Esophagus squamous epithelium (tissue), 5 donors: ENCODE measurements at regions not wholly inside any gene's neighbourhood (a gene's known extent, or its start where the extent isn't known, plus 50 kb on each side); places are given as distances from the start of the nearest gene placed in this dataset.
A peak's percentile ranks its signal among the peaks of the same experiment; 100 is the strongest.

Experiments
- DNase-seq: peaks from one replicate; lab custom pipeline; 2025; lab: John Stamatoyannopoulos, UW
- H3K27ac ChIP-seq, 4 donors: fragments of 200-600 bp; sonication (generic); one replicate each; pipeline ENCODE4 v1.5.1; 2016 to 2019; ENCODE audit warnings: mild to moderate bottlenecking in 1 of 4
- H3K27me3 ChIP-seq, 4 donors: fragments of 200-600 bp; sonication (generic); 1 replicate in 3 of 4; 2 replicates in 1 of 4; pipeline versions ENCODE4 v1.5.1 to v1.6.0; 2017 to 2021; ENCODE audit warnings: antibody characterized with exemption in 1 of 4
- H3K36me3 ChIP-seq, 3 donors: fragments of 200-600 bp; sonication (generic); one replicate each; pipeline ENCODE4 v1.5.1; 2016 to 2019
- H3K4me1 ChIP-seq, 3 donors: fragments of 200-600 bp; sonication (generic); one replicate each; pipeline ENCODE4 v1.5.1; 2017 to 2019
- H3K4me3 ChIP-seq, 4 donors: fragments of 200-600 bp; sonication (generic); 1 replicate in 3 of 4; 2 replicates in 1 of 4; pipeline ENCODE4 v1.5.1; 2016 to 2019; ENCODE audit warnings: mild to moderate bottlenecking in 2 of 4, moderate library complexity in 1 of 4
- H3K9me3 ChIP-seq, 3 donors: fragments of 200-600 bp; sonication (generic); one replicate each; pipeline ENCODE4 v1.5.1; 2016 to 2019
- POLR2A ChIP-seq, 4 donors: fragments of 450-650 bp; IDR thresholded peaks; one replicate each; pipeline ENCODE4 v1.6.1; 2017; ENCODE audit warnings: antibody characterized with exemption in 4 of 4, mild to moderate bottlenecking in 4 of 4, moderate library complexity in 3 of 4
- WGBS, 2 donors: methylation state at CpG; one replicate each; pipeline ENCODE4 v1.1.5; 2018; 5-methylcytosine and 5-hydroxymethylcytosine counted together
- intact Hi-C: fragments of 100-400 bp; cut with DNase I; formaldehyde crosslinking; loops from one replicate; pipeline ENCODE4 v1.15.0; 2022
- TF ChIP-seq, protein P1 (sequence below), 6 experiments: fragments of 450-650 bp in 4 of 6; fragments of 200-600 bp in 2 of 6; sonication (generic) in 2 of 6; IDR thresholded peaks; one replicate each; pipeline ENCODE4 v1.5.1; 2016 to 2019; ENCODE audit warnings: antibody characterized with exemption in 6 of 6, mild to moderate bottlenecking in 4 of 6, moderate library complexity in 4 of 6
- donor health status: DM: yes; HTN: yes; CAD: no.

DNA sequence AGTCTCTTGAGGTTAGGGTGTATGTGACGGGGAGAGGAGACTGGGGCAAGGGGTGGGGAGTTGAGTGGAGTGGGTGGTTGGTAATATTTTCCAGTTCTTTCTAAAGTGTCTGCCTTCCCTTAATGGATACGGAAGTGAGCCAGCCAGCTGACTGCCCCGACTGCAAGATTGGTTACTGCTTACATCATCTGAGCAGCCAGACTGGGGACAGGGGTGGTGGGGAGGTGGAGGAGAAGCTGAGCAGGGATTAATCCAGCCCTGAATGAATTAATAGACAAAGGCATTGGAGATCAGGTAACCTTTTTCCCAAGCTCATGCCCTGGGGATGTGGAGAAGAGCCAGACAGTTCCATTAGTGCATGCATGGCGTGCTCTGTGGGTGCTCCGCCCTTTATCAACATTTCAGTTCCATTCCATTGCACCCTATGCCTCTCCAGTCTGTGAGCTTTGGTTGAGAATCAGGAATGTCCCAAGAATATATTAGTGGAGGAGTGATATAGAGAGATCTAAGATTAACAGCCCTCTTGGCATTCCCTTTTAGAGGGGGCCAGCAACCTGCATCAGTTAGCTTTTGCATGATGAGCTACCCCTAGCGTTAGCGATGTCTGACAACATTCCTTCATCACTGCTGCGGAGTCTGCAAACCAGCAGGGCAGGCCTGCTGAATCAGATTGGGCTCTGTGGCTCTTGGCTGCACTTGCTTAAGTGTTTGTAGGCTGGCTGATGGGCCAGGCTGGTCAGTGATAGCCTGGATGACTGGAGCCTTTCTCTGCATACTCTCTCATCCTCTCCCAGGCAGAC lies 67.4 kb downstream of the TNP1 start:
- intact Hi-C loops: no loop called here
- no peak overlapping the region for H3K4me3 ChIP-seq
- no peaks in the 10 kb centered on the region for H3K36me3 ChIP-seq
- no peaks in the 10 kb centered on the region for H3K9me3 ChIP-seq
- peaks cover 0 to 49% (median 13%) of the 10 kb centered on the region in 3 donors for H3K4me1 ChIP-seq
- DNase-seq: no peak
- H3K27ac ChIP-seq: peak overlapping the region; percentile 11 to 72 (median 65)
- H3K27me3 ChIP-seq: peaks cover 0 to 13% (median 0%) of the 10 kb centered on the region in 4 donors
- WGBS, 2 donors: 29 to 37% methylated on average over 6 to 8 of the region's 8 CpGs
- TF ChIP-seq, protein P1, sequence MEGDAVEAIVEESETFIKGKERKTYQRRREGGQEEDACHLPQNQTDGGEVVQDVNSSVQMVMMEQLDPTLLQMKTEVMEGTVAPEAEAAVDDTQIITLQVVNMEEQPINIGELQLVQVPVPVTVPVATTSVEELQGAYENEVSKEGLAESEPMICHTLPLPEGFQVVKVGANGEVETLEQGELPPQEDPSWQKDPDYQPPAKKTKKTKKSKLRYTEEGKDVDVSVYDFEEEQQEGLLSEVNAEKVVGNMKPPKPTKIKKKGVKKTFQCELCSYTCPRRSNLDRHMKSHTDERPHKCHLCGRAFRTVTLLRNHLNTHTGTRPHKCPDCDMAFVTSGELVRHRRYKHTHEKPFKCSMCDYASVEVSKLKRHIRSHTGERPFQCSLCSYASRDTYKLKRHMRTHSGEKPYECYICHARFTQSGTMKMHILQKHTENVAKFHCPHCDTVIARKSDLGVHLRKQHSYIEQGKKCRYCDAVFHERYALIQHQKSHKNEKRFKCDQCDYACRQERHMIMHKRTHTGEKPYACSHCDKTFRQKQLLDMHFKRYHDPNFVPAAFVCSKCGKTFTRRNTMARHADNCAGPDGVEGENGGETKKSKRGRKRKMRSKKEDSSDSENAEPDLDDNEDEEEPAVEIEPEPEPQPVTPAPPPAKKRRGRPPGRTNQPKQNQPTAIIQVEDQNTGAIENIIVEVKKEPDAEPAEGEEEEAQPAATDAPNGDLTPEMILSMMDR (IDR thresholded peaks at IDR 0.05): peak in 1 of 6 experiments; percentile 3
- no peak for TF ChIP-seq POLR2A (IDR thresholded peaks at IDR 0.05)

GRCh38 chr2:216791303-216791702 lies 68.6 kb downstream of the TNP1 start:
- TF ChIP-seq, protein P1 (IDR thresholded peaks at IDR 0.05): no peak
- no peak for TF ChIP-seq POLR2A (IDR thresholded peaks at IDR 0.05)
- peaks cover 0 to 49% (median 13%) of the 10 kb centered on the region in 3 donors for H3K4me1 ChIP-seq
- no peaks in the 10 kb centered on the region for H3K9me3 ChIP-seq
- 40 to 78% methylated on average over 2 of the region's 2 CpGs for WGBS, 2 donors
- peaks cover 0 to 13% (median 0%) of the 10 kb centered on the region in 4 donors for H3K27me3 ChIP-seq
- peak overlapping the region in 3 of 4 donors; percentile 44 to 72 (median 69) for H3K27ac ChIP-seq
- no peak overlapping the region for H3K4me3 ChIP-seq
- no peaks in the 10 kb centered on the region for H3K36me3 ChIP-seq
- intact Hi-C loops: no loop called here
- DNase-seq: no peak

DNA sequence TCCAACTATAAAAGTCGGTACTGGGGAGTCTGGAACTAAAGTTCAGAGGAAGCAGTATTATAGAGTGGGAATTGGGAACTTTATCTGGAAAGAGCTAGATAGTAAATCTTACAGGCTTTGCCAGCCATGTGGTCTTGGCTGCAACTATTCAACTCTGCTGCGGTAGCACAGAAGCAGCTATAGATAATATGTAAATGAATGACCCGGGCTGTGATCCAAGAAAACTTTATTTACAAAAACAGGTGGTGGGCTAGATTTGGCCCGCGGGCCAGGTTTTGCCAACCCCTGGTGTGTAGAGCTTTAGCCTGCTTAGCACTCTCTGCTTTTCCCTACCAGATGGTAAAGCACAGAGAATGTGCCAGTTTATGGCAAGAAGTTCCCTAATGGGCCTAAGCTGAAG lies 70.8 kb downstream of the TNP1 start:
- 80 to 82% methylated on average over 5 of the region's 5 CpGs for WGBS, 2 donors
- Histone ChIP-seq H3K4me1 (peaks cover 0 to 40% (median 13%) of the 10 kb centered on the region in 3 donors), H3K9me3 (no peaks in the 10 kb centered on the region), H3K4me3 (no peak overlapping the region), H3K36me3 (no peaks in the 10 kb centered on the region), H3K27me3 (peaks cover 0 to 9% (median 0%) of the 10 kb centered on the region in 4 donors), H3K27ac (no peak overlapping the region)
- DNase-seq: no peak
- intact Hi-C loops: no loop called here
- TF ChIP-seq, protein P1 (IDR thresholded peaks at IDR 0.05): no peak
- no peak for TF ChIP-seq POLR2A (IDR thresholded peaks at IDR 0.05)

GRCh38 chr2:216787851-216788540 lies 71.9 kb downstream of the TNP1 start:
- intact Hi-C loops: no loop called here
- WGBS, 2 donors: 82 to 84% methylated on average over 5 to 7 of the region's 7 CpGs

More at GRCh38 chr2:216787851-216788540, 71.9 kb downstream of the TNP1 start:
- Histone ChIP-seq H3K27me3 (peaks cover 0 to 9% (median 0%) of the 10 kb centered on the region in 4 donors), H3K36me3 (no peaks in the 10 kb centered on the region), H3K27ac (no peak overlapping the region), H3K9me3 (no peaks in the 10 kb centered on the region), H3K4me1 (peaks cover 0 to 34% (median 7%) of the 10 kb centered on the region in 3 donors), H3K4me3 (no peak overlapping the region)
- DNase-seq: no peak
- TF ChIP-seq POLR2A (IDR thresholded peaks at IDR 0.05): no peak
- TF ChIP-seq, protein P1 (IDR thresholded peaks at IDR 0.05): no peak
